HG03439 (cell line): ENCODE measurements at regions not wholly inside any gene's neighbourhood (a gene's known extent, or its start where the extent isn't known, plus 50 kb on each side); places are given as distances from the start of the nearest gene placed in this dataset.
"Not testable (repeated sequence)": the region's sequence is repeated elsewhere in the genome, so short reads cannot be mapped to it uniquely, and the experiment has no call there.

Experiments used
- ATAC-seq: cut with Tn5 transposase; IDR thresholded peaks from one replicate; pipeline ENCODE4 v1.9.1; 2021; ENCODE audit warnings: mild to moderate bottlenecking, moderate library complexity; ENCODE audit not compliant: unreplicated experiment

DNA sequence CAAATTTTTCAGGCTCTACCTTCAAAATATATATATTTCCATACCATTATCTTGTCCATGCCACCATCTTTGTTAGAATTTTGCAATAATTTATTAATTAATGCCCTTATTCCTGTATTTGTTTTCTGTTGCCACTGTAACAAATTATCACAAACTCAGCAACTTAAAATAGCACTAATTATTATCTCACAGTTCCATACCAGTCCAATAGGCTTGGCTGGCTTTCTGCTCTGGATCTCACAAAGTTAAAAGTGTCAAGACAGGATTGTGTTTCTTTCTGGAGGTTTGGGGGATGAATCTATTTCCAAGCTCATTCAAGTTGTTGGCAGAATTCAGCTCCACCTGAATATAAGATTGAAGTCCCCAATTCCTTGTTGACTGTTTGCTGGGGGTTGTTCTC is 58.6 kb upstream of the SLC38A4 start:
- no peak for ATAC-seq

DNA sequence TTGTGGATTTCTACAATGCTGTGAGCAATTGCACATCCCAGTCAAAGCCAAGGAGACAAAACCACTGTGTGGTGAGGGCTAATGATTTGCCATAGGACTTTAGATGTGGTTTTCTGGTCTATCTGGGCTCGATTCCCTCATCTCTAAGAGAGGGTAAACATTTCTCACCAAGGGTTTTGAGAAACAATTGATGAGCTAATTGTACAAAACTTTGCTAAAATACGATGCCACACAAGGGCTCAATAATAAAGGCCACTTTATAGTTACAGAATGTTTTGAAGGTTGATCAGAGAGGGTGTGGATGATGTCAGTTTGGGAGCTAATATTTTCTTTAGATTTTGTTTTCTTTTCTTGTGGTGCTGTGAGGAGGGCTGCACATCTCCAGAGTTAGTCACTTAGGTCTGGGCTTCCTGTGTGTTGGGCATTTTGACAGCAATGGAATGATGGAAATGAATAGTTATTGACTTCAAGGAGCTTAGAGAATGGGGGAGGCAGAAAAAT is 60.8 kb upstream of the SLC38A4 start:
- no peak for ATAC-seq

DNA sequence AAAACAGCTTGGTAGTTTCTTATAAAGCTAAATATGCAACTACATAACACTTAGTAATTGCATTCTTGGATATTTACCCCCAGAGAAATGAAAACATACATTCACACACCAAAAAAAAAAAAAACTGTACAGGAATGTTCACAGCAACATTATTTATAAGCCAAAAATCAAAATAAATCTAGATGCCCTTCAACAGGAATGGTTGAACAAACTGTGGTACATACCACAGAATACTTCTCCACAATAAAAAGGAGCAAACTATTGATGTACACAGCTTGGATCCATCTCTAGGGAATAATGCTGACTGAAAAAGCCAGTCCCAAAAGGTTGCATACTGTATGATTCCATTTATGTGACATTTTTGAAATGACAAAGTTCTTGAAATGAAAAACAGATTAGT is 62.1 kb upstream of the SLC38A4 start:
- no peak for ATAC-seq

DNA sequence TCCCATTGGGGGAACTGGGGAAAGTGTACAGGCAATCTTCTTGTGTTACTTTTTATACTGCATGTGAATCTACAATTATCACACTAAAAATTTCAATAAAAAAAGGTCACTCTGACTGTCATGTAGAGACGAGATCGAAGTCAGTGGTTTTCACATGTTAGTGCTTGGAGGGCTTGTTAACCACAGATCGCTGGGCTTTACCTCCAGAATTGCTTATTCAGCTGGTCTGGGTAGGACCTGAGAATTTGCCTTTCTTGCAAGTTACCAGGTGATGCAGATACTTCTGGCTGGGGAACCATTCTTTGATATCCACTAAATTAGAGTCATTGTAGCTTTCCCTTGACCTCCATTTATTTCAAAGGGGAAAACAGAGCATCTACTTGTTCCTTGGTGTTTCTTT is 62.8 kb upstream of the SLC38A4 start:
- no peak for ATAC-seq

DNA sequence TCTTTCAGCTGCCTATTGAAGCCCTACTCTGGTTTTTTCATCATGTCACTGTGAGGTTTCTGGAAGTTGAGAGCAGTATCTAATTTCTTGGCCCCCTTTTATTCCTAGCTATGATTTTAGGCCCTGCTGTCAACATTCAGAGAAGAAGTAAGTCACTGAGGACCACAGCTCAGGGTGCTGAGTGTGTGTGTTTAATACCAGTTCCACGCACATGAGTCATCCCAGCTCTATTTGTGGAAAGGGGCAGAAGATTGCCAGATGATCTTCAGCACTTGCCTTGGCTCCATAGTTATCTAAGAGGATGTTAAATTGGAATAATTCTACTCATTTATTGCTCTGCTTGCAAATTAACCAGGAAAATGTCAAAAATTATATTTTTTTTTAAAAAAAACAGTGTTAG is 65.5 kb upstream of the SLC38A4 start:
- no peak for ATAC-seq

DNA sequence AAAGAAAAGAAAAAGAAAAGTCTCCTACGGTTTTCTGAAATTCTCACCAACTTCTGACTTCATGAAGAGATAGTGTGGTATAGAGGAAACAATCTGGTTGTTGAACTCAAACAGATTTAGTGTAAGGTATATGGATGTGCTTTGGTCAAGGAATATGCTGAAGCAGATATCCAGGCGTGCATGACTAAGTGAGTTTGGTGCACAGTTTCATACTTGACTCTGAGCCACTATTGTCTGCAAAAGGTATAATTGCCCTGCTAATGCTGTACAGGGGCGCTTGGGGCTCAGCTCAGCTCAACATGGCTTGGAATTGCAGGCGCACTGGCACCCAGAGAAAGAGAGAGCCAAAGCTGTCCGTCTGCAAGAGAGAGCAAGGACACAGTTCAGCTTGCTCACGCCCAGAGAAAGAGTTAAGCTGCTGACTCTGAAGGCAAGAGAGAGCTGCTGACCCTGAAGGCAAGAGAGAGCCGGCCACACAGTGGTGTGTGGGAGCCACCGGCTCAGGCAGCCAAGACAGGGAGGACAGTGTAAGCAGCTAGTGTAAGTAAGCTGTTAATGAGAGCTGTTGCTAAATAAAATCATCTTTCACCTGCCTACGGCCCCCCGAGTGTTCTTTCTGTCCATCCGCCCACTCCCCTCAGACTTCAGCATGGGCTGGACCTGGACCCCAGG is 66.4 kb upstream of the SLC38A4 start:
- no peak for ATAC-seq

DNA sequence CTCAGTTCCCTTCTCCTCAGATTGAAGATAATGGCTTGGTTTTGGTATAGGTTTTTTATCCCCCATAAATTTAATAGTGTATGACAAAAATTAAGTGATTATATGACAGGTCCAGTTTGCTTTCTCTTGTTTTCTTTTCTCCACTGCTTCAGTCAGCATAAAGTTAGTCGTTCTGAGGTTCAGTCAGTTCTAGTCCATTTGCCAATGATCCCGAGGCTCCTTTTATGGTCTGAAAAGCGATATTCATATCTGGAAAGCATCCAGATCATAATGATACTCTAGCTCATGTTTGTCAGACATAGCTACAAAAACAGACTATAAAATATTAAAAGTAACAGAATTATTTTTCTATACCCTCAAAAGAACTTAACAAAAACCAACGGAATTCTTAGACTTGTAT is 67.1 kb upstream of the SLC38A4 start:
- ATAC-seq, result no peak

DNA sequence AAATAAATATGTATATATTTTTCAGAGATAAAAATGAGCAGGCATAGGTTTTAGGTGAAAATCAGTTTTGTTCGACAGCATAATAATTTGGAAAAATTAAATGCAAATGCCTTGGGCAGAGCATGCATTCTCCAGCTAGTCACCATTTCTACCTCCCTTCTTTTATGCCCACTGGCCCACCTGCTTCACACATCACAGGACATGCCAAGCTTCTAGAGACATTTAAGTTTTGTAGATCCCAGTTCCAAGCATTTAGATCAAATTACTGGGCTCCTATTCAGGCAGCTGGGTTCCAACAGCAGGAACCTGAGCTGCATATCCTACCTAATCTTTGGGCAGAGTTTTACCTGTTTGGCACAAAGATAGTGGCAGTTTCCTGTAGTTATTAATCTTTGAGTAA is 67.6 kb upstream of the SLC38A4 start:
- ATAC-seq, result no peak

DNA sequence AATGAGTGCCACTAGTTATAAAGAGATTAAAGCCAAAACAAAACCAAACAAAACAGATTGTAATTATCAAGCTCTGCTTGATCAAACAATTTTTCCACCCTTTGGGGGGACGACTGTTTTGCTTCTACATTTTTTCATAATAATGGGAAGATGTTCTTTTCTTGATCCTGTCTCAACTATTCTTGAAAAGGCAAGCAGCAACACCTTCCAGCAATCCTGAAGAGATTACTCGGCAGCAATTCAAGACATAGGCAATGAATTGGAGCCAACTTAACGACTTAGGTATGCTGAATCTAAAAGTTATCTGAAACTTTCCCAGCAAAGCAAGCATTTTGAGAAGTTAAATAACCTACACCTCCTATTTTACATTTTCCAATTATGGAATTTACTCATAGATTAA is 69.9 kb upstream of the SLC38A4 start:
- no peak for ATAC-seq

DNA sequence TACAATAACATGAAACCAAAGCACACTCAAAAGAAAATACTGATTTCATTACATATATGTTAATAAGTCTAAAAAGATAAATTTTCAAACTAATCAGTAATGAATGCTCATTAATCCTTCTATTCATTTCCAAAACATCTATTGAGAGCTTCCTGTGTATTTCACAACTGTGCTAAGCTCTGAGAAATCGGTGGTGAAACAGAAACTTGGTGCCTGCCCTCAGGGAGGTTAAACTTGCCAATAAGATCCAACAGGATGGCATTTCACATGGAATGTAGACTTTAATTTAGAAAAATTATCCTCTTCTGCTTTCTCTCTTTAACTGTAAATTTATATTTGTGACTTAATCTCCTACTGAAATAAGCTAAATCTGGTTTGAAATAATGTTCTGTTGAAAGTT is 70.9 kb upstream of the SLC38A4 start:
- no peak for ATAC-seq

DNA sequence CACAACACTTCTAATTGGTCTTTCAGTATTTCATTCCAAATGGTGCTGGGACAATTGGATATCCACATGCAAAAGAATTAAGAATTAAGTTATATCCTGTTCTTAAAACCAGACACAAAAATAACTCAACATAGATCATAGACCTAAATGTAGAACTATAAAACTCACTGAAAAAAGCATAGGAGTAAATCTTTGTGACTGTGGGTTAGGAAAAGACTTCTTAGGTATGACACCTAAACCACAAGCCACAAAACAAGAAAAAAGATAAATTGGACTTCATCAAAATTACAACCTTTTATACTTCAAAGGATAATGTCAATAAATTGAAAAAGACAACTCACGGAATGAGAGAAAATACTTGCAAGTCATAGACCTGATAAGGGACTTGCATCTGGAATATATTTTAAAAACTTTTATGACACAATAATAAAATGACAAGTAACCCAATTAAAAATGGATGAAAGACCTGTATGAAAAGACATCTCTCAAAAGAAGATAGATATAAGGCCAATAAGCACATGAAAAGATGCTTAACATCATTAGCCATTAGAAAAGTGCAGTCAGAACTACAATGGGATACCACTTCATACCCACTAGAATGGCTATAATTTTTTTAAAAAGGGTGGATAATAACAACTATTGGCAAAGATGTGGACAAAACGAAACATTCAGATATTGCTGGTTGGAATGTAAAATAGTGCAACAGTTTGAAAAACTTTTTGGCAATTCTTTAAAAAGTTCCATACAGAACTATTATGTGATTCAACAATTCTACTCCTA is 72.5 kb upstream of the SLC38A4 start:
- ATAC-seq, result no peak

DNA sequence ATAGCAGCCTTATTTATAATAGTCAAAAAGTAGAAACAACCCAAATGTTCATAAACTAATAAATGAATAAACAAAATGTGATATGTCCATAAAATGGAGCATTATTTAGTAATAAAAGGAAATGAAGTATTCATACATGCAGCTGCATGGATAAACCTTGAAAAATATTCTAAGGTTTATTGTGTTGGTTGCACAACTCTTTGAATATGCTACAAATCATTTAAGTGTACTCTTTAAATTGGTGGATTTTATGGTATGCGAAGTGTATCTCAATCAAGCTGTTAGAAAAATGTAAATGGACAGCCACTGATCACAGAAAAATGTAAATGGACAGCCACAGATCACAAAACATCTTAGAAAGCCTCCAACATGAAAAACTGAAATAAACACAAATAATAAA is 73.2 kb upstream of the SLC38A4 start:
- ATAC-seq, result no peak

DNA sequence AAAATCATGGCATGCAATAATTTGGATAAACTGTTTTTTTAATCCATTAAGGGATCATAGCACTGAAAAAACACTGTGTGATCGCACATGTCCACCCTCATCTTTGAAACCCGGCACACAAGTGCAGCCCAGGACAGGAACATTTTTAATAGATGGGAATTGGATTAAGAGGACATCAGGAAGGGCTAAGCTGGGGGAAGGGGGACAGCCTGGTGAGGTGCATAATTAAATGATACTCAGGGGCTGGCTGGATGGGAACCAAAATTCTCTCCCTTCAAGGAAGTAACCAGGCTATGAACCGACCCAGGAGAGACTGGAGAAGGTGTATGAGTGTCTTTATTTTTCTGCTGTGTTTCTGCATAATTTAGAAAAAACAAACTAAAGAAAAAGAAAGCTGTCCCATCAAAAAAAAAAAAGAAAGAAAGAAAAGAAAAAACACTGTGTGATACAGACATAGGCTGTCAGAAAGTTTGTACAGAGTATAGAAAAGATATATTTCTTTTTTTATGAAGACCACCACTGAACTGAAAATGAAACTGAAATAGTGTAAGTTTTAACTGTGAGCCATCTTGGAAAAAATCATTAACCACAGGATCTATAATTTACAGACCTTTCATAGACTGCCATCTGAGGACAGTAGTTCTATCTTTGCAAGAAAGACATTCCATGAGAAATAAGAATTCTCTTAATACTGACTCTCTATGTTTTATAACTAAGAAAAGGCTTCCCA is 75.1 kb upstream of the SLC38A4 start:
- no peak for ATAC-seq

DNA sequence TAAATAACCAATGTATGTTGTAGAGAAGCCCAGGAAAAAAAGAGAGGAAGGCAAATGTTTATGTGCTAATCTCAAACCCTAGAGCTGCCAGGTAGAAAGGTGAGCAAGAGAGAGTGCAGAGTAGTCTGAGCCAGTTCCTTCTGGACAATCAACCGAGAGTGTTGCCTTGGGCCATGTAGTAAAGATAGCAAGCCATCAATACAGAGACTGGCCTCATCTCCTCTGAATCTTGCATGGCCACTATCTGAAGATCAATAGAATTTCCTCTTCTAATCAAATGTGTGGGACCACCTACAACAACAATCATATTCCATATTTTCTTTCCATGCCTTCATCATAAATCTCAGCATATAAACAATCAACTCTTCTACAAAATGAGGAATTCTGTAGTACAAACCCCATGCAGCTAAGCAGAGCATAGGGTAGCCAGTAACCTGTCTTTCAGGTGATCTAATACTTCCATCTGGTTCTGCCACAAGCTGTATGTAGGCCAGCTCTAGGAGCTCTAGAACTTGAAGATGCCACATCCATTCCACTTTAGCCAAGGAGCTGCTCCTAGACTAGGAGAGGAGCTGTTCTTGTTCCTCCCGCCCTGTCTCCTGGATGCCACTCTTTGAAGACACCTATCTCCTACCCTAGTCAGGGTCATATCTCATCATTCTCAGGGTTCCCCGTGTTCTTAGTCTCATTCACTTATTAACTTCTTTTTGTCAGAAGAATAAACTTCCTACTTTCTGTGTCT is 75.8 kb upstream of the SLC38A4 start:
- ATAC-seq, result no peak

DNA sequence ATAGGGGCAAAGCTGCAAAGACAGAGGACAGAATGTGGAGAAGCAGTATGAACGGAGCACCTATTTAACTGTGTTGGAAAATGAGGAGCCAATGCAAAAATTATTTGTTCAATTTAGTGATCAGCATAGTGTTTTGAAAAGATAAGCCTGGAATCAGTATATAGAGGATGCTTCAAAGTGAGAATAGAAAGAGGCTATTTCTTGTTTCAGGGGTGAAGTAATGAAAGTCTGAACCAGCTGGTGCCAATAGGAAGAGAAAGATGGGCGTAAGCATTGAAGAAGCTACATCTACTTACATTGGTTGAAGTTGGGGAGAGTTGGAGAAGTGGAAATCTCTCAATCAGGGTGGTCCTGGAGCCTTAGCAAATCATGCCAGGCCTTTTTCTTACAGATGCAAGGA is 77.3 kb upstream of the SLC38A4 start:
- no peak for ATAC-seq

DNA sequence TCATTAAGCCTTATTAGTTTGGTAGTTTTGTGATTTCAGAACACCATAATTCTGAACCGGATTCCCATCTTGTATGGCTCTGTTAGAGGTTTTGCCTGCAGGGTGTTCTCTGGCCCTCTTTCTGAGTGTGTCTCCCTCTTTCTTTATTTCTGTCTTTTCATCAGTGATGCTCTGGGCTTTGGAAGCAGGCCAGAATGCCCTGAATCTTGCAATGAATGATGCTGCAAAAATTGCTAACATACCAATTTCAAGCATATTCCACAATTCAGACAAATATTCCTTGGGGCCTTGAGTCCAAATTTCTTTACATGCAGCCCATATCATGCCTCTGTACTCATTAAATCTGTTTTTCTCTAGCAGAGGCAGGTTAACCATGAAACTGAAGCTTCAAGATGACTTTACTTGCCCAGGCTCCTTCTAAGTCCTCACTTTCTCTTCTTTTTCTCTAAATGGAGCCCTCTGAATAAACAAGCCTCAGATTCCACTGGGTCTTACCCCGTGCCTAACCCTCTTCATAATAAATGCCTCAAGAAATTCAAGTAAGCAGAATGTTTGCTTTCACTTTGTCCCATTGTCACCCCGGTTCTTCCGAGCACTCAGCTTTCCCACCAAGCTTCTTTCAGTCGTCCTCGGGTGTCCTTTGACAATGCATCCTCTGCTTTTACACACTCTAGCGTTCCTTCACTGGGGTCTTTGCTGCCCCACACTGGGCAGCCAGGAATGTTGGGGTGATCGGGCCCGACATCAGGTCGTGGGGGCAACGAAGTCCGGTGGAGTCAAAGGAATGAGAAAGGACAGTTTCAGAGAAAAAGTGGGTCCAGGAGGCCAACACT is 78.8 kb upstream of the SLC38A4 start:
- ATAC-seq, result no peak

DNA sequence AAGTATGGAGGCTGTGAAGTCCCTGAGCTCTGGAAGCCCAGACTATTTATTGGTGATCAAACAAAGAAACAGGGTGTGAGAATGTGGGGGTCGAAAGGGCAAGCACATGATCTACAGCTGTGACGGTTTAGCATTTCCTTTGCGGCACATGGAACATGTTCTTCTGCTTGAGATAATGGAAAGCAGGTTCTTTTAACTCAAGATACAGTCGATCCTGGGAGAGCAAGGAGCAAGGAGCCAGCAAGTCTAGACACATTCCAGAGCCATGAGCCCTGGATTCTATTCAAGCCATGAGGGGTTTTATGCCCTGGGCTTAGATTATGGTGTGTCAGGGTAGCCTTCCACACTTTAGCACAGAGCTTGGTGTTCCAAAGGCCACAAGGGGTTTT is 79.4 kb upstream of the SLC38A4 start:
- not testable (repeated sequence) for ATAC-seq

DNA sequence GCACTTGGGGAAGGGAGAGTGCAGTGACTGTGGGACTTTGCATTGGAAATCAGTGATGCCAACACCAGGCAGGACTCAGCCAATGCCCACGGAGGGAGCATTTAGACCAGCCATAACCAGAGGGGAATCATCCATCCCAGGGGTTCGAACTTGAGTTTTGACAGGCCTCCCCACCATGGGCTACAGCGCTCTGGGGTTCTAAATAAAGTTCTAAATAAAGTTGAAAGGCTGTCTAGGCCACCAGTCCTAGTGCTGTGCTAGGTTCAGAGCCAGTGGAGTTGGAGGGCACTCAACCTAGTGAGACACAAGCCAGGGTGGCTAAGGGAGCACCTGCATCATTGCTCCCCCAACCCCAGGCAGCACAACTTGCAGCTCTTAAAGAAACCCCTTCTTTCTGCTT is 82.0 kb upstream of the SLC38A4 start:
- ATAC-seq, result no peak

DNA sequence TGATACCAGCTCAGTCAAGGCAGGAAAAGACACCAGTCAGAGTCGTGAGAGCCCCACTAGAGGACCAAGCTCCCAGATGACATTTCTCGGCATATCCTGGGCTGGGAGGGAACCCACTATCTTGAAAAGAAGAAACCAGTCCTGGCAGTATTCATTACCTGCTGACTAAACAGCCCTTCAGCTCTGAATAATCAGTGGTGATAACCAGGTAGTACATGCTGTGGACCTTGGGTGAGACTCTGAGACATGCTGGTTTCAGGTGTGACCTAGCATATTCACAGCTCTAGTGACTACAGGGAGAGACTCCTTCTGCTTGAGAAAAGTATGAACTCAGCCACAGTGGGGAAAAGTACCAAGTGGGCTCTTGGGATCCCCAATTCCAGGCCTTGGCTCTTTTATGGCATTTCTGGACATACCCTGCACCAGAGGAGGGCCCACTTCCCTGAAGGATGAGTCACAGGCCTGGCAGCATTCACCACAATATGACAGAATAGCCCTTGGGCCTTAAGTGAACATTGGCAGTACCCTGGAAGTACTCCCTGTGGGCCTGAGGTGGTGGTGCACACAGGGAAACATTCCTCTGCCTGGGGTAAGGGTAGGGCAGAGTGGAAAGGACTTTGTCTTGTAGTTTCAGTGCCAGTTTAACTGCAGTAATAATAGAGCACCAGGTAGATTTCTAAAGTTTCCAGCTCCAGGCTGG is 82.6 kb upstream of the SLC38A4 start:
- ATAC-seq, result no peak
